Stimulated activated CD4-positive, alpha-beta T cell treated with anti-CD3 and anti-CD28 coated beads, Interleukin-4, amount 100 ng/mL, for 4 hours (primary cell): ENCODE measurements at regions not wholly inside any gene's neighbourhood (a gene's known extent, or its start where the extent isn't known, plus 50 kb on each side); places are given as distances from the start of the nearest gene placed in this dataset.
"Not testable (repeated sequence)": the region's sequence is repeated elsewhere in the genome, so short reads cannot be mapped to it uniquely, and the experiment has no call there.

Experiments
- DNase-seq, 2 experiments: peaks; one replicate each; pipeline ENCODE4 v3.0.0-alpha.2; 2020

GRCh38 chr2:146730882-146731281, 1113.9 kb upstream of the ACVR2A start:
- no peak for DNase-seq

DNA sequence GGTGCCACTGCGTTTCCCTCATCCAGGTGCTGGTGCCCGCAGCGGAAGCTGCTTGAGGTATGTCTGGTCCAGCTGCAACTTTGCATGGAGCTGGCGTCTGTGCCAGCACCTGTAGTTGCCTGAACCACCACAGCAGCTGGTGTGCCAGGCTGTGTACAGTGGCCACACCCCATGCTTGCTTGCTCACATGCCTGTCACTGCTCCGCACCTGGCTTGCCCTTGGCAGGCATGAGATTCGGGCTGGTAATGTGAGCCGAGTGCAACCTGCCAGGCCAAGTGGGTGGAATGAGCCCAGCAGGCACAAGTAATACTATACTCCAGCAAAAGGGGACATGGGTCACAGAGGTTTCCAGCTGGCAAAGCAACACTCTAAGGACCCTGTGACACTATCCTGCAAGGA, 1123.3 kb upstream of the ACVR2A start:
- DNase-seq = no peak

DNA sequence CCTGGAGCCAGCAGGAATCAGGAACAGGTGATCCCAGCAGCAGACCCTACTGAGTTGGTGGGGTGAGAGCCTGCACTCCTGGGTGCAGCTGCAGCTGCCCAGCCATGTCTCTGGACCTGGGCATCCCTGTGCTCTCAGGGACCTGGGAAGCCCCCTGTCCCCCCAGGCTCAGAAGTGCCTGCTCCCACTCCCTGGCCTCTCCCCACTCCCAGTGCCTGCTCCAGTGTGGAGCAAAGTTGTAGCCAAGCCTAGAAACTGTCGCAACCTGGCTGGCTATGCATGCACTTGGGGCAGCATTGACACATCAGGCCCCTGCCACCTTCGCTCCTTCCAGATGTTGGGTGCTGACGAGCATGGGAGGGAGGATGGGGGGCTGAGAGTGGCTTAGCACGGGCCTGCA, 1124.7 kb upstream of the ACVR2A start:
- no peak for DNase-seq

- no peak for DNase-seq
These were observed 1128.2 kb upstream of the ACVR2A start for GRCh38 chr2:146716591-146716990.

DNA sequence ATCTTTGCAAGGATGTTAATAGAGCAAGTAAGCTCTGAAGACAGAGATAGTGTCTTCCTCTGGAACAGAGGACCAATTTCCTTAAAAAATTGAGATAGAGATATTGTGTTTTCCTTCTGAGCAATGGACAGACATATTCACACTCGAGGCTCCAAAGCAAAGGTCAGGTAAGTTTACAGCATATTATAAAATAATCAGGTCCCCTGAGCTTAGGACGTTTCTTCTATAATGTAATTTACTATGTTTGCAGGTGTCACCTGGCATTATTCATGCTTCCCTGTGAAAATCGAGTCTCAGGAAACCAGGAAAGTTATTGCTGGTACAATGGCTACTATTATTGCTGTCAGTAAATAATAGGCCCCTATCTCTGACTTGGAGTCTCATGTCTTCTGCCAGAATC, 1135.8 kb upstream of the ACVR2A start:
- DNase-seq = no peak

DNA sequence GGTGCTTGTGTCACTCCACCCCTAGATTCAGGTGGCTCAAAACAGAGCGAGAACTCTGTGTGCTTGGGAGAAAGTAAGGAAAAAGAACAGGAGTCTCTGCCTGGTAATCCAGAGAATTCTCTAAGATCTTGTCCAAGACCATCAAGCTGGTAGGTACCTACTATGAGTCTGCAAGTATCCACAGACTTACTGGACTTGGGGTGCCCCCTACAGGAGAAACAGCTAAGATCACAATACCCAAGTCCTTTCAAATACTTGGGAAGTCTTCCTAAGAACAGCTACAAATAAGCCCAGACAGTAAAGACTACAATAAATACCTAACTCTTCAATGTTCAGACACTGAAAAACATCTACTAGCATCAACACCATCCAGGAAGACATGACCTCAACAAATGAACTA, 1143.6 kb upstream of the ACVR2A start:
- DNase-seq = no peak

DNA sequence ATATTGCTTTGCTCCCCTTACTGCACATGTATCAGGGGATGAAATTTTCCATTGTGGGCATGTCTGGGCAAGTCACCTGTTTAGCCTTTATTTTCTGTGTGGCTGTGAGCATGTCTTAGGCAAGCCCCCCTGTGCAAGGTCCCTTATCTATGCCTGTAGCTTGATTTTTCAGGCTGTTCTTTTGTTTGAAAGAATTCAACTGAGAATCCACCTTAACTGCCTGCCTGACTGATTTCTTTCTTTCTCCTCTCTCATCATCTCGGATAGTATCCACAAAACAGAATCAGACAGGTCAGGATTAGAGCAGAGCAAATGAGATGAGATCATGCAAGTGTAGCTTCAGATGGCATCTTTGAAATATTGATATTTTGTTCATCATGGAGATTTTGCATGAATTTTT, 1147.5 kb upstream of the ACVR2A start:
- no peak for DNase-seq

DNA sequence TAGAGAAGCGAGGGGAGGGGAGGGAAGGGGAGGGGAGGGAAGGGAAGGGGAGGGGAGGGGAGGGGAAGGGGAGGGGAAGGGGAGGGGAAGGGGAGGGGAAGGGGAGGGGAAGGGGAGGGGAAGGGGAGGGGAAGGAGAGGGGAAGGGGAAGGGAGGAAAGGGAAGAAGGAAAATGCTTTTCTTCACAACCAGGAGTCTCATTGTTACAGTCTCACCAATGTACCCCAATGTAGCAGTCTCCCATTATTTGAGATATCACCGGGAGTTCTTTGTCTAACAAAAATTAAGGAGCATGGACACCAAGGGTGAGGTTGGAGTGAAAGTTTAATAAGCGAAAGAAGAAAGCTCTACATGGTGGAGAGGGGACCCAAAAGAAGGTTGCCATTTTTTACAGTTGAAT, 1148.0 kb upstream of the ACVR2A start:
- not testable (repeated sequence) for DNase-seq

- DNase-seq = no peak
These were observed 1162.8 kb upstream of the ACVR2A start for GRCh38 chr2:146681991-146682390.

- DNase-seq = no peak
These were observed 1166.3 kb upstream of the ACVR2A start for GRCh38 chr2:146678516-146678915.

DNA sequence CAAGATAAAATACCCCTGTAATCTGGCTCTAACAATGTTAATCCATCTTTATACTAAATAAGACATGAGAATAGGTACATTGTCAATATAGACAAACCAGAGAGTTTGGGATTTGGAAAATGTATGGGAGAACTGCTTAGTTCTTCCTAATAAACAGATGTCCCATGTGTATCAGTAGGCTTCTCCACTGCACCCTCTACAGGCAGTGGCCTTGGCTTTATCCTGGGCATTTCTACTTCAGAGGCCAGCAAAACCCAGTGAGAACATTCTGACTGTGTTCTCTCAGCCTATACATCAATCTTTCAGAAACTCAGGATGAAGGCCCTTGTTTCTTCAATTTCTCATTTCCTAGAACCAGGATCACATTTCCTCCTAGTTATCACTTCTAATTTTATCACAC, 1167.5 kb upstream of the ACVR2A start:
- no peak for DNase-seq

DNA sequence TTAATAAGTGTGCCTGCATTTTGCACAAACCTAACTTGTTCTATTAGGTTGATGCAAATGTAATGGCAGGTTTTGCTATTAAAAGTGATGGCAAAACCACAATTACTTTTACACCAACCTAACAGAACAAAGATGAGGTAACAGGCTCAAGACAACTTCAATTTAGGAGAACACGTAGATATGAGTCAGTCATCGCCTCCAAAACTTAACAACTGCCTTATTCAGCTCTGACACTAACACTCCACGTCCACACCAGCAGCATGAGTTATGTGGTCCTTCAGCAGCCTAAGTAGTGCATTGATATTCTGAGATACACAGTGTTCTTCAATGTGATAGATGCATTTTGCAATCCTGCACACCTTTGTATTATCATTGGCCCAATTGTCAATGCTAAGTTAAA, 1175.1 kb upstream of the ACVR2A start:
- no peak for DNase-seq

DNA sequence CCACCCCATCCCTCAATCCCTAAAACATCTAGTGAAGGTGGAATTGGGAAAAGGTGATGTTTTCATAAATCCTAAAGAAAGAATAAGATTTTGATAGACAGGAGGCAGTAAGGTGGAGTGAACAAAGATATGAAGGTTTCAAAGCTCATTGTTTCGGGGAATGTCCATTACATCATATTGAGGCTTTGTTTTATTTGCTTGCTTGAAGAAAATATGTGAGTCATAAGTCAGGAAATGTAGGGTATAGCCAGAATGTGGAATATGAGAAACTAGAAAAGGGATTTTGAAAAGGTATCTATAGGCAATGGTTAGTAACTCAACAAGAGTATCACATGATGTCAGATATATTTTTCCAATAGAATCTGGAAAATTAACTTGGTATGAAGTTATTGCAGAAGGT, 1178.5 kb upstream of the ACVR2A start:
- DNase-seq = no peak

GRCh38 chr2:146665800-146666199, 1179.0 kb upstream of the ACVR2A start:
- DNase-seq = no peak

DNA sequence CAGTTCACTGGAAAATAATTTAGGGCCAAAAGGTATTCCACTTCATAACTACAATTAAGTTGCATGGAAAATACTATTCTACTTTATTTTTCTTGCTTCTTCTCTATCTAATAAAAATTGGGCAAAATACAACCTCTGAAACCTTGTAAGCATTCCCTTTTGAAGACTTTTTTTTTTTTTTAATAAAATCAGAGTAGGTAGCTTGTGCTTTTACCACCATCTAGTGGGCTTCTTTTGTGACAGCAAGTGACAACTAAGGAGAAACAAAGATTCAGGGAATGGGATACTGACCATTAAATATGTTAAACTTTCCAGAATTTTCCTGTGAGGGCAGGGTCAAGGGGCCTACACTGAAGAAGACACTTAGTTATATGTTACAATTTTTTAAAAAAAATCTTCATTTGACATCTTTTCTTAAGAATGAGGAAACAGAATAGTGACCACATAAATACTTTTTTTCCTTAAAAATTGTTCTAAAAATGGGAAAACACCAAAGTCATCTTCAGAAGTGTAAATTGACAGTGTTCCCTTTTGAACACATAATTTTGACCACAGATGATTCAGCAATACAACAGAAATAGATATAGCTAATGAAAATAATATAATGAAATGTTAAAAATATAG, 1183.2 kb upstream of the ACVR2A start:
- no peak for DNase-seq

- no peak for DNase-seq
These were observed 1184.9 kb upstream of the ACVR2A start for GRCh38 chr2:146659976-146660375.

DNA sequence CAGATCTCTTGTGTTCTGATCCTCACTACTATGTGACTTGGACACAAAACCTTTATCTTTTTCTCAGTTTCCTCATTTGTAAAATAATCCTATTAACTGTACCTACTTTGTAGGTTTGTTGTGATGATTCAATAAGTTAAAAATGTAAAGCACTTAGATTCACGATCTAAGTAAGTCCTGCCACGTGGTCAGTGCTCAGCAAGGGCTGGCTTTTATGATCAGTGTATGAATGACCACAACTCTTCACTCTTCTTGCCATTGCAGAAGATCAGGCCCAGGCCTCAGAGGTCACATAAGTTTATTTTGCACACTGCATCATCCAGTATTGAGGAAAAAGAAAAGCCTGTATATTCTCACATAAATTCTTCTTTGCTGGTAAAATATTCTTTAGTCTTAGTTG, 1192.5 kb upstream of the ACVR2A start:
- no peak for DNase-seq

GRCh38 chr2:146651361-146651760, 1193.5 kb upstream of the ACVR2A start:
- DNase-seq = no peak

DNA sequence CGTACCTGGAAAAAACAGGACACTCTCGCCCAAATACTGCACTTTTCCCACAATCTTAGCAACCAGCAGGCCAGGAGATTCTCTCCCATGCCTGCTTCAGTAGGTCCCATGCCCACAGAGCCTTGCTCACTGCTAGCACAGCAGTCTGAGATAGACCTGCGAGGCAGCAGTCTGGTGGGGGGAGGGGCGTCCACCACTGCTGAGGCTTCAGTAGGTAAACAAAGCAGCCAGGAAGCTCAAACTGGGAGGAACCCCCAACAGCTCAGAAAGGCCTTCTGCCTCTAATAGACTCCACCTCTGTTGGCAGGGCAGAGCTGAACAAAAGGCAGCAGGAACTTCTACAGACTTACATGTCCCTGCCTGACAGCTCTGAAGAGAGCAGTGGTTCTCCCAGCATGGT, 1202.8 kb upstream of the ACVR2A start:
- no peak for DNase-seq

- no peak for DNase-seq
These were observed 1210.4 kb upstream of the ACVR2A start for GRCh38 chr2:146634230-146635097.

DNA sequence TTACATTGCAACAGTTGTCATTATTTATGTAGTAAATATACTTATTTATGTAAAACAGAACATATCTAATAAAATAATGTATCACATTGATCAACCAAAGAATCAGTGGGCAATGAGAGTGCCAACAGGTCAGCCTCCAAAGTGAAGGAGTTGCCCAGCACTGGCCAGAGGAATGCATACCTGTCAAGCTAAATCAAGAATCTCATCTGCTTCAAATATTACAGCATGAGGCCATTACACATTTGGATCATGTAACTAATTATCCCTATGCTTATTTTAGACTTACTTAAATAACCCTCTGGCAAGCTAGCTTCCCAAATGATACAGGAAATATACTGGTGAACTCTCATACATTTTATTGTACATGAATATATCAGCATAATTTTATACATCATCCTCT, 1211.7 kb upstream of the ACVR2A start:
- DNase-seq = no peak

GRCh38 chr2:146632707-146633106, 1212.1 kb upstream of the ACVR2A start:
- no peak for DNase-seq

GRCh38 chr2:146624430-146625160, 1220.2 kb upstream of the ACVR2A start:
- no peak for DNase-seq

GRCh38 chr2:146623771-146624170, 1221.1 kb upstream of the ACVR2A start:
- no peak for DNase-seq
